Activated CD8-positive, alpha-beta memory T cell treated with anti-CD3 and anti-CD28 coated beads, Interleukin-2, amount 10 ng/mL, durations not matched to agents 7 days and 5 days (primary cell): ENCODE measurements at regions not wholly inside any gene's neighbourhood (a gene's known extent, or its start where the extent isn't known, plus 50 kb on each side); places are given as distances from the start of the nearest gene placed in this dataset.

Experiments used
- ATAC-seq: fragments of 150-1000 bp; cut with Tn5 transposase; one replicate; pipeline ENCODE4 v1.10.0; 2021; ENCODE audit warnings: moderate library complexity
- CTCF ChIA-PET: fragments of 350-600 bp; sonication (Branson Sonifier 250); formaldehyde crosslinking; loops from one replicate; lab custom pipeline; 2021; ENCODE audit warnings: antibody characterized with exemption; lab: Charles Lee
- DNase-seq: peaks from one replicate; pipeline ENCODE4 v3.0.0-alpha.2; 2020
- H3K27ac Mint-ChIP-seq: one replicate; pipeline ENCODE4 v1.8.0; 2021; ENCODE audit warnings: mild to moderate bottlenecking, mixed read lengths
- H3K27me3 Mint-ChIP-seq: one replicate; pipeline ENCODE4 v1.8.0; 2021; ENCODE audit warnings: mixed read lengths
- H3K36me3 Mint-ChIP-seq: one replicate; pipeline ENCODE4 v1.8.0; 2021; ENCODE audit warnings: mild to moderate bottlenecking, mixed read lengths
- H3K4me1 Mint-ChIP-seq: one replicate; pipeline ENCODE4 v1.8.0; 2021; ENCODE audit warnings: mixed read lengths
- H3K4me3 Mint-ChIP-seq: one replicate; pipeline ENCODE4 v1.8.0; 2021; ENCODE audit warnings: mild to moderate bottlenecking, moderate library complexity, mixed read lengths
- H3K9me3 Mint-ChIP-seq: one replicate; pipeline ENCODE4 v1.8.0; 2022; ENCODE audit warnings: low read depth, mixed read lengths

DNA sequence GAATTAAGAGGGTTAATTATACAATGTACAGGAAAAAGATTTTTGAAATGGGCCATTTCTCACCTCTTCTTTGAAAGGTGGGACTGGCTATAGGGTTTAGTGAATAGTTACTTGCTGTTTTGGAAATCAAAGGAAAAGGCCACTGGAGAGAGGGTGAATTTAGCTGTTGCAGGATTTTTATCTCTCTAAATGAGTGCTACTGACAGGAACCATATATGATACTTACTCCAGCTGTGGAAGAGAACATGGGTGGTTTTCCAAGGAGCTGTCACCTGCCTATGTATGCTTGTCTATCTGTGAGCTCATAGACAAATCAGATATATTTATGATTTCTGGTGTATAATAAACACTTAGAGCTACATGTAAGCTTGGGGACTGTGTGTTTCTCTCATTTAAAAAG, 430.4 kb downstream of the MTX2 start:
- Mint-ChIP-seq H3K36me3 (no peaks in the 10 kb centered on the region), H3K27me3 (peaks cover 40% of the 10 kb centered on the region), H3K4me3 (no peak overlapping the region), H3K27ac (no peak overlapping the region), H3K4me1 (no peaks in the 10 kb centered on the region), H3K9me3 (no peaks in the 10 kb centered on the region)
- CTCF ChIA-PET, result no interaction called here
- ATAC-seq, result no peak
- no peak for DNase-seq

DNA sequence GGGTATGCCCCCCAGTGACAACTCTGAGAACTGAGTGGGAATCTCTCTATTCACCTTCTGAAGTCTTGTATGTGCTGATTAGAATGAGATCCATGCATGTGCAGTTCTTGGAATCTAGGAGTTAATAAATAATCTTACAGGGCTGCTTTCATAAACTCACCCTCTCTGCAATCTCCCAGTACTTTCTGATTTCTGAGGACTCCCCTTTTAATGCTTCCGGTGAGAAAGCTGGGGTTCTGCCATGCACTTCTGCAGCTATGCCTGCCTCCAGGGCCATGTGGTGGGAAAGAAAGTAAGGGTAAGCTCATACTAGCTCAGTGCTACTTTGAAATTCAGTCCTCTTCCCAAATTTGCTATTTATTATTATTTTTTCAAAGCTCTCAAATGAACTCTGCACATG, 432.9 kb downstream of the MTX2 start:
- Mint-ChIP-seq H3K27ac (no peak overlapping the region), H3K9me3 (no peaks in the 10 kb centered on the region), H3K4me3 (no peak overlapping the region), H3K27me3 (peaks cover 36% of the 10 kb centered on the region), H3K4me1 (no peaks in the 10 kb centered on the region), H3K36me3 (no peaks in the 10 kb centered on the region)
- DNase-seq (no peak), ATAC-seq (no peak)
- CTCF ChIA-PET, result interaction anchor here (1.2 kb wide), 1 partner anchor 16 kb away, joined by 3 read pairs; no protein-coding TSS in a partner anchor

DNA sequence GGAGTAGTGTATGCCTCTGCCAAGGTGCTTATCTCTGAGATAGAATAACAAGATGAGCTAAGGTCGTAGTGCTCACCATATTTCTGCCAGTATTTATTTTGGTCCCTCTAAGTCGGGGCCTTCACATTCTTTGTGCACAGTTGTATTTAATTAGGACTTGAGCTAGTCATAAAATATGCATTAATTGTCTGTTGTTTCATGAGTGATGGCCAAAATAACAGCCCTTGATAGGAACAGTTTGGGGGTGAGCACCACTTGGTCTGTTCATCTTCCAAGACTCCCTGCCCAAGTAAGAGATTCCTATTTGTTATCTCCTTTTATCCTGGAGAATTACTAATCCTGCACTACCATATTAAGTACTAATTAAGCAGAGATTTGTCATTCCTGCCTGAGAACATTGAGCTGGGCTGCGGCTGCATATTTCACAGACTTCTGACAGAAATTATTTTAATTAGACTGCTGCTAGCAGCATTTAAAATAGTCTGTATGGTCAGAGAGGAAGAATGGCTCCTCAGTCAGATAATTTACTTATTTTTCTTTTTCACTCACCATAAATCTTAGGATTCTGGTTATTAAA, 435.1 kb downstream of the MTX2 start:
- ATAC-seq (no peak), DNase-seq (no peak)
- CTCF ChIA-PET, result no interaction called here
- no peaks in the 10 kb centered on the region for H3K9me3 Mint-ChIP-seq
- no peak overlapping the region for H3K4me3 Mint-ChIP-seq
- H3K27ac Mint-ChIP-seq, result no peak overlapping the region
- peaks cover 25% of the 10 kb centered on the region for H3K27me3 Mint-ChIP-seq
- H3K36me3 Mint-ChIP-seq, result no peaks in the 10 kb centered on the region
- H3K4me1 Mint-ChIP-seq, result no peaks in the 10 kb centered on the region

DNA sequence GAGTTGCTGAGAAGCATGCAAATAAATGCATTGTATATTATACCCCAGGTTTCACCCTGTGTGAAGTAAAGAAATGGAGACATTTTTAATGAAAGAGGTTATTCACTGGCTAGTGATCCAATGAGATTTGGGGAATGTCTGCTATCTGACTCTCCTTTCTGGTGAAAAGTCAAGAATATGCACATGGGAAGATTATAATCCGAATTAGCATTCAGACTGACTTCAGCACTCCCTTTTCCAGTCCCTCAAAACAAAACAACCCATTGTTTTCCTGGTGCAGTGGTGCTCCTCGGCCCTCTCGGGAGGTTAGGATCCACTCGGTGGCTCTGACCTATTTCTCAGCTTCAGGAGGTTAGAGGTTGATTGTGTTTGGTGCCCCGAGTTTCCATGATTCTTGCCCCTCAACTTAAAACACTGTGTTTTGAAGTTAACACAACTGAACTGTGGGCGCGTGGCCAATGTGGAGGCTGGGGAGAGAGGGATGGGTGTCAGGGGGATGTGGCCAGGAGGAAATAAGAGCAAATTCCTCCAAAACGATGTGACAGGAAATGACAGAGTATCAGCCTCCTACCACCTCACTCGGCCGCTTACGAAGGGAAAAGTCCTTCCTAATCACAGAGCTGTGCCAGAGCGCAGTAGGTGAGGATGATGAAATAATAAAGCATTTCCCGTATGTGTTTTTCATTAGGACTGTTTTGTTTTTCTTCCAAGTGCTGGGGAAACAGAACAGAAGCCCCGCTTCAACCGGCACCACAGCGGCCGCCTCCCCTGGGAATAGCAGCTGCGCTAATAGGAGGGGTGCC, 440.1 kb downstream of the MTX2 start:
- Mint-ChIP-seq H3K9me3 (no peaks in the 10 kb centered on the region), H3K27ac (no peak overlapping the region), H3K36me3 (no peaks in the 10 kb centered on the region), H3K4me3 (no peak overlapping the region), H3K4me1 (no peaks in the 10 kb centered on the region), H3K27me3 (peaks cover 44% of the 10 kb centered on the region)
- CTCF ChIA-PET, result no interaction called here
- ATAC-seq (no peak), DNase-seq (no peak)

DNA sequence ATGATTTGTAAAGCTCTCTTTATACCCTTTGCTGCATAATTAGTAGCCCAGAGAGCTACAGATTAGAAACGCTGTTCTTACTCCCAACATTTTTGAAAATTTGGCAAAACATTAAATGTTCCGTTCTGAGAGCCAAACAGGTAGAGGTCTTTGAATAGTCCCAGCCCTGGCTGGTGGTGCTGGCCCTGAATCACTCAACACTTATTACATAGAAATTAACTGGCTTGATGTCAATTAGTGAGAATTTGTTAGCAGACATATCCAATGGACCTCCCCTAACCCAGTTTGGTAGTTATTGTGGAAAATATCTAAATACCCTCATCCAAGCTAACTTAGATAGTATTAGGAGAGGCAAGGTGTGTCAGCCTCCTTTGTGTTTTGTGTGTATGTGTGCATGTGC, 440.7 kb downstream of the MTX2 start:
- H3K4me1 Mint-ChIP-seq, result no peaks in the 10 kb centered on the region
- H3K27me3 Mint-ChIP-seq, result peaks cover 42% of the 10 kb centered on the region
- CTCF ChIA-PET, result no interaction called here
- no peak overlapping the region for H3K4me3 Mint-ChIP-seq
- H3K27ac Mint-ChIP-seq, result no peak overlapping the region
- no peaks in the 10 kb centered on the region for H3K9me3 Mint-ChIP-seq
- ATAC-seq, result no peak
- no peak for DNase-seq
- no peaks in the 10 kb centered on the region for H3K36me3 Mint-ChIP-seq

- CTCF ChIA-PET, result no interaction called here
- H3K36me3 Mint-ChIP-seq, result no peaks in the 10 kb centered on the region
- H3K4me1 Mint-ChIP-seq, result no peaks in the 10 kb centered on the region
- ATAC-seq (no peak), DNase-seq (no peak)
- H3K27me3 Mint-ChIP-seq, result peaks cover 42% of the 10 kb centered on the region
- H3K9me3 Mint-ChIP-seq, result no peaks in the 10 kb centered on the region
- H3K27ac Mint-ChIP-seq, result no peak overlapping the region
- H3K4me3 Mint-ChIP-seq, result no peak overlapping the region
Observed at GRCh38 chr2:176710657-176711186, 441.5 kb downstream of the MTX2 start.

- Mint-ChIP-seq H3K9me3 (no peaks in the 10 kb centered on the region), H3K4me3 (no peak overlapping the region), H3K27ac (no peak overlapping the region), H3K36me3 (no peaks in the 10 kb centered on the region), H3K4me1 (no peaks in the 10 kb centered on the region), H3K27me3 (peaks cover 10% of the 10 kb centered on the region)
- CTCF ChIA-PET, result no interaction called here
- ATAC-seq (no peak), DNase-seq (no peak)
Observed at GRCh38 chr2:176725873-176726645, 456.8 kb downstream of the MTX2 start.

DNA sequence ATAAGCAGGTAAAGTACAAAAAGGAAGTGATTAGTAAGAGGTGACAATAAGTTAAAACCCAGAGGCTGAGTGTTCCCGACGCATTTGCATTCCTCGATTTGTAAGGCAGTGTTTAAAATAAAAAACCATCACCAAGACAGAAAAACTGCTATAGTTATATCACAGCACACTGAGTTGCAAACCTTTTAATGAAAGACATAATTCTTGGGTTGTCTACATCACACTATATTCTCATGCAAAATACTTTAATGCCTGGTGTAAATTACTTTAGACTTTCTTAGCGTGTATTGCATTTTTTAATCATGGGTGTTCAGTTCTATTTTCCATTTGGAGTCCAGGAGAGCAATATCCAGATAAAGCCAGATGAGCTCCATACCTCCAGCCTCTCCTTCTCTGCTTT, 458.5 kb downstream of the MTX2 start:
- ATAC-seq (no peak), DNase-seq (no peak)
- CTCF ChIA-PET, result no interaction called here

GRCh38 chr2:176729706-176730569, 460.7 kb downstream of the MTX2 start:
- Mint-ChIP-seq H3K27me3 (peaks cover 10% of the 10 kb centered on the region), H3K36me3 (no peaks in the 10 kb centered on the region), H3K9me3 (no peaks in the 10 kb centered on the region), H3K27ac (no peak overlapping the region), H3K4me3 (no peak overlapping the region), H3K4me1 (no peaks in the 10 kb centered on the region)
- CTCF ChIA-PET, result no interaction called here
- DNase-seq (no peak), ATAC-seq (no peak)

More for the DNA sequence above, 458.5 kb downstream of the MTX2 start:
- H3K4me3 Mint-ChIP-seq, result no peak overlapping the region
- H3K27ac Mint-ChIP-seq, result no peak overlapping the region
- H3K9me3 Mint-ChIP-seq, result no peaks in the 10 kb centered on the region
- H3K27me3 Mint-ChIP-seq, result peaks cover 10% of the 10 kb centered on the region
- H3K36me3 Mint-ChIP-seq, result no peaks in the 10 kb centered on the region
- H3K4me1 Mint-ChIP-seq, result no peaks in the 10 kb centered on the region

- Mint-ChIP-seq H3K9me3 (no peaks in the 10 kb centered on the region), H3K27ac (no peak overlapping the region), H3K4me3 (no peak overlapping the region), H3K27me3 (peaks cover 11% of the 10 kb centered on the region), H3K36me3 (no peaks in the 10 kb centered on the region), H3K4me1 (no peaks in the 10 kb centered on the region)
- CTCF ChIA-PET, result no interaction called here
- DNase-seq (no peak), ATAC-seq (no peak)
Observed at GRCh38 chr2:176732780-176733179, 463.5 kb downstream of the MTX2 start.

- CTCF ChIA-PET, result no interaction called here
- Mint-ChIP-seq H3K27ac (no peak overlapping the region), H3K9me3 (no peaks in the 10 kb centered on the region), H3K4me1 (no peaks in the 10 kb centered on the region), H3K4me3 (no peak overlapping the region), H3K36me3 (no peaks in the 10 kb centered on the region), H3K27me3 (peaks cover 11% of the 10 kb centered on the region)
- DNase-seq (no peak), ATAC-seq (no peak)
Observed at GRCh38 chr2:176733698-176734430, 464.6 kb downstream of the MTX2 start.

GRCh38 chr2:176734868-176735267, 465.6 kb downstream of the MTX2 start:
- H3K27ac Mint-ChIP-seq, result no peak overlapping the region
- DNase-seq (no peak), ATAC-seq (no peak)
- no peaks in the 10 kb centered on the region for H3K9me3 Mint-ChIP-seq
- CTCF ChIA-PET, result no interaction called here
- no peak overlapping the region for H3K4me3 Mint-ChIP-seq
- H3K27me3 Mint-ChIP-seq, result peaks cover 12% of the 10 kb centered on the region
- H3K4me1 Mint-ChIP-seq, result no peaks in the 10 kb centered on the region
- H3K36me3 Mint-ChIP-seq, result no peaks in the 10 kb centered on the region
